GM23248 (cell line): ENCODE measurements at regions not wholly inside any gene's neighbourhood (a gene's known extent, or its start where the extent isn't known, plus 50 kb on each side); places are given as distances from the start of the nearest gene placed in this dataset.

ENCODE experiments used
- DNase-seq: peaks from one replicate; pipeline ENCODE4 v3.0.0-alpha.2; 2015
- H2AFZ ChIP-seq: fragments of 200-600 bp; sonication (generic); 2 replicates; pipeline ENCODE4 v1.6.1; 2016; ENCODE audit warnings: antibody characterized with exemption
- H3F3A ChIP-seq: fragments of 200-600 bp; sonication (generic); 2 replicates; pipeline ENCODE4 v1.6.1; 2016; ENCODE audit warnings: mild to moderate bottlenecking, antibody characterized with exemption, mixed run types; ENCODE audit not compliant: insufficient read depth
- H3K27ac ChIP-seq: fragments of 200-600 bp; sonication (generic); 2 replicates; pipeline ENCODE4 v1.5.1; 2016; ENCODE audit warnings: mild to moderate bottlenecking
- H3K27me3 ChIP-seq: fragments of 200-600 bp; sonication (generic); replicated peaks from 2 replicates; pipeline ENCODE4 v1.6.1; 2016; ENCODE audit warnings: mild to moderate bottlenecking; ENCODE audit not compliant: insufficient read depth
- H3K36me3 ChIP-seq: fragments of 200-600 bp; sonication (generic); 2 replicates; pipeline ENCODE4 v1.6.1; 2016; ENCODE audit warnings: low read depth, mild to moderate bottlenecking
- H3K4me1 ChIP-seq: fragments of 200-600 bp; sonication (generic); 2 replicates; pipeline ENCODE4 v1.6.1; 2016; ENCODE audit warnings: mild to moderate bottlenecking; ENCODE audit not compliant: insufficient read depth
- H3K4me2 ChIP-seq: fragments of 200-600 bp; sonication (generic); one replicate; pipeline ENCODE4 v1.6.1; 2016; ENCODE audit warnings: mild to moderate bottlenecking; ENCODE audit not compliant: unreplicated experiment
- H3K4me3 ChIP-seq: fragments of 200-600 bp; sonication (generic); 2 replicates; pipeline ENCODE4 v1.5.1; 2016; ENCODE audit warnings: mild to moderate bottlenecking
- H3K79me2 ChIP-seq: fragments of 200-600 bp; sonication (generic); 2 replicates; pipeline ENCODE4 v1.6.1; 2016; ENCODE audit warnings: mild to moderate bottlenecking; ENCODE audit not compliant: insufficient read depth
- H3K9ac ChIP-seq: fragments of 200-600 bp; sonication (generic); 2 replicates; pipeline ENCODE4 v1.6.1; 2016; ENCODE audit warnings: mild to moderate bottlenecking
- H3K9me2 ChIP-seq: fragments of 200-600 bp; sonication (generic); 2 replicates; pipeline ENCODE4 v1.6.1; 2016; ENCODE audit warnings: mixed run types, mild to moderate bottlenecking, moderate library complexity; ENCODE audit not compliant: insufficient read depth
- H3K9me3 ChIP-seq: fragments of 200-600 bp; sonication (generic); one replicate; pipeline ENCODE4 v1.6.1; 2017; ENCODE audit warnings: low read depth
- H4K20me1 ChIP-seq: fragments of 200-600 bp; sonication (generic); 2 replicates; pipeline ENCODE4 v1.6.0; 2016; ENCODE audit not compliant: insufficient read depth
- EZH2 ChIP-seq: fragments of 200-600 bp; sonication (generic); IDR thresholded peaks from 2 replicates; pipeline ENCODE4 v1.6.1; 2018; ENCODE audit warnings: antibody characterized with exemption, mild to moderate bottlenecking; ENCODE audit not compliant: insufficient read depth, poor library complexity, severe bottlenecking
- EZH2phosphoT487 ChIP-seq: fragments of 200-600 bp; sonication (generic); IDR thresholded peaks from 2 replicates; pipeline ENCODE4 v1.6.1; 2018; ENCODE audit warnings: antibody characterized with exemption, moderate library complexity, mild to moderate bottlenecking, low read depth; ENCODE audit not compliant: insufficient read depth
- WGBS, 2 experiments: methylation state at CpG; one replicate each; pipeline ENCODE4 v1.1.6; 2015 to 2017; ENCODE audit warnings: low lambda C conversion rate in 2 of 2, low coverage in 1 of 2; ENCODE audit errors: missing lambda C conversion rate in 2 of 2; 5-methylcytosine and 5-hydroxymethylcytosine counted together
- in situ Hi-C: fragments of 300-500 bp; cut with MboI; formaldehyde crosslinking; loops from 2 replicates; pipeline ENCODE4 v1.15.0; 2020

DNA sequence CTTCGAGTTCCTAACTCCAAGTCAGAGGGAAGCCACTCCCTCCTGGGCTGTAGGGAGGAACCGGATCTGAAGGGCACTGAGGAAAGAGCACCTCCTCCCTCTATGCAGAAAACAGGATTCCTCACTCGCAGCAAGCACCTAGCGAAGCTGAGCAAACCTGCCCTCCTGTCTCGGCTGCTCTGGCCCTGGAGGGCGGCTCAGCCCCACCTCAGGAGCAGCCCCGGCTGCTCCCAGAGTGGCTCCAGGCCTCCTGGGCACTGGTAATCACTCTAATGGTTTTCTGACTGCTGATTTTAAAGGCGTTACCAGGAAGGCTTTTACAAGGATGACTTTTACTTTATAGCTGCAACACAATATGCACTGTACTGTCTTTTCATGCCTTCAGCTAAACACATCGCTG, 312.5 kb downstream of the TEX29 start:
- no peaks in the 10 kb centered on the region for H3K36me3 ChIP-seq
- no peaks in the 10 kb centered on the region for H3K9me3 ChIP-seq
- no peak overlapping the region for H3K4me3 ChIP-seq
- TF ChIP-seq EZH2 = no peak
- TF ChIP-seq EZH2phosphoT487 = no peak
- H3K27me3 ChIP-seq = no peaks in the 10 kb centered on the region
- in situ Hi-C loops = no loop called here
- no peaks in the 10 kb centered on the region for H3K79me2 ChIP-seq
- no peaks in the 10 kb centered on the region for H3K9me2 ChIP-seq
- 8 to 11% methylated on average over 9 of the region's 9 CpGs for WGBS, 2 experiments
- H3F3A ChIP-seq = no peaks in the 10 kb centered on the region
- H2AFZ ChIP-seq = no peak overlapping the region
- H3K27ac ChIP-seq = no peak overlapping the region
- H3K9ac ChIP-seq = no peak overlapping the region
- H3K4me2 ChIP-seq = no peak overlapping the region
- no peaks in the 10 kb centered on the region for H3K4me1 ChIP-seq
- H4K20me1 ChIP-seq = no peaks in the 10 kb centered on the region
- no peak for DNase-seq

- no peaks in the 10 kb centered on the region for H3K79me2 ChIP-seq
- in situ Hi-C loops = no loop called here
- DNase-seq = no peak
- H3K9me3 ChIP-seq = no peaks in the 10 kb centered on the region
- no peak for TF ChIP-seq EZH2phosphoT487
- no peak for TF ChIP-seq EZH2
- no peaks in the 10 kb centered on the region for H3F3A ChIP-seq
- H3K27me3 ChIP-seq = no peaks in the 10 kb centered on the region
- H3K27ac ChIP-seq = no peak overlapping the region
- H4K20me1 ChIP-seq = no peaks in the 10 kb centered on the region
- no peaks in the 10 kb centered on the region for H3K36me3 ChIP-seq
- WGBS, 2 experiments = 19% methylated on average over 4 of the region's 4 CpGs
- H3K4me3 ChIP-seq = no peak overlapping the region
- no peaks in the 10 kb centered on the region for H3K4me1 ChIP-seq
- no peak overlapping the region for H3K9ac ChIP-seq
- no peak overlapping the region for H2AFZ ChIP-seq
- no peak overlapping the region for H3K4me2 ChIP-seq
- H3K9me2 ChIP-seq = no peaks in the 10 kb centered on the region
Observed at GRCh38 chr13:111633401-111633800, 313.0 kb downstream of the TEX29 start.

DNA sequence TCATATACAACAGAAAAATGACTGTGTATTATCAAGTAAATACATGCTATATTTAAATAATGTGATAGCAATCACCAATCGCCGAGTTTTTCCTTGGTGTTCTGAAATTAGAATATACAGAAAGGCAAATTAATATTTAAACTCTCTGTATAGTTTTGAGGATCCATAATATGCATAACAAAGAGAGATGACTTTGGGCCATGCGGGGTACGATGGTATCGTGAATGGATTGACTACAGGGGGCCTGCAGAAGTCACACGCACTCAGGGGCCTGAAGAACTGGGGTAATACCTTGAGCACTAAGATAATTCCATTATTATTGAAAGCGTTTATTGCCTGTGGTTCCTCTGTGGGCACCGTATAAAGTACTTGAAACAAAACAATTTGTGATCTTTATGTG, 314.0 kb downstream of the TEX29 start:
- H4K20me1 ChIP-seq = no peaks in the 10 kb centered on the region
- 39 to 51% methylated on average over 8 of the region's 8 CpGs for whole genome bisulfite sequencing, 2 experiments
- no peaks in the 10 kb centered on the region for H3K27me3 ChIP-seq
- H3K9me3 ChIP-seq = no peaks in the 10 kb centered on the region
- no peaks in the 10 kb centered on the region for H3K4me1 ChIP-seq
- no peaks in the 10 kb centered on the region for H3K9me2 ChIP-seq
- in situ Hi-C loops = no loop called here
- H3K9ac ChIP-seq = no peak overlapping the region
- H3K27ac ChIP-seq = no peak overlapping the region
- no peaks in the 10 kb centered on the region for H3F3A ChIP-seq
- no peak for DNase-seq
- no peak overlapping the region for H2AFZ ChIP-seq
- TF ChIP-seq EZH2phosphoT487 = no peak
- TF ChIP-seq EZH2 = no peak
- no peak overlapping the region for H3K4me3 ChIP-seq
- H3K79me2 ChIP-seq = no peaks in the 10 kb centered on the region
- H3K4me2 ChIP-seq = no peak overlapping the region
- H3K36me3 ChIP-seq = no peaks in the 10 kb centered on the region

DNA sequence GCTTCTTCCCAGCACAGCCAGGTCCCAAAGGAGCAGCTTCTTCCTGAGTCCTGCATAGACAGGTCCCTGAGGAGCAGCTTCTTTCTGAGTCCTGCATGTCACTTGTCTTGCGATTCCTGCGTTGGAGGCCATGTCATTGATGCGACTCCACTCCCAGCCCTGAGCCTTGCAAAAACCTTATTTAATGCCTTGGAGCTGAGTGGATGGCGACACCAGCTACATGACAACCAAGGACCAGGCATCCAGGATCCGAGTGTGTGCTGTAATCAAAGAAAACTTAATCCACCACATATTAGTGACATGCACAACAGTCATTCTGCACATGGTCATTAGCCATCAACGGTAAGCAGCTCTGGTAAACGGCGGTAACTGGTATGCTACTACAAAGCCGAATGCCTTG, 315.8 kb downstream of the TEX29 start:
- H3K9me3 ChIP-seq = no peaks in the 10 kb centered on the region
- H3K79me2 ChIP-seq = no peaks in the 10 kb centered on the region
- in situ Hi-C loops = no loop called here
- H3K27me3 ChIP-seq = no peaks in the 10 kb centered on the region
- H3K27ac ChIP-seq = no peak overlapping the region
- H3K9ac ChIP-seq = no peak overlapping the region
- DNase-seq = no peak
- 47 to 62% methylated on average over 9 of the region's 9 CpGs for WGBS, 2 experiments
- no peak overlapping the region for H3K4me2 ChIP-seq
- H3K4me1 ChIP-seq = no peaks in the 10 kb centered on the region
- H3K4me3 ChIP-seq = no peak overlapping the region
- H3F3A ChIP-seq = no peaks in the 10 kb centered on the region
- TF ChIP-seq EZH2phosphoT487 (no peak), EZH2 (no peak)
- no peaks in the 10 kb centered on the region for H3K36me3 ChIP-seq
- no peaks in the 10 kb centered on the region for H3K9me2 ChIP-seq
- H4K20me1 ChIP-seq = no peaks in the 10 kb centered on the region
- no peak overlapping the region for H2AFZ ChIP-seq

- H3F3A ChIP-seq = no peaks in the 10 kb centered on the region
- H3K79me2 ChIP-seq = no peaks in the 10 kb centered on the region
- in situ Hi-C loops = no loop called here
- H3K9ac ChIP-seq = no peak overlapping the region
- no peaks in the 10 kb centered on the region for H3K27me3 ChIP-seq
- no peaks in the 10 kb centered on the region for H4K20me1 ChIP-seq
- no peak for TF ChIP-seq EZH2phosphoT487
- TF ChIP-seq EZH2 = no peak
- 48 to 62% methylated on average over 11 of the region's 11 CpGs for WGBS, 2 experiments
- H3K27ac ChIP-seq = no peak overlapping the region
- no peaks in the 10 kb centered on the region for H3K36me3 ChIP-seq
- no peaks in the 10 kb centered on the region for H3K9me2 ChIP-seq
- H3K4me1 ChIP-seq = no peaks in the 10 kb centered on the region
- H3K9me3 ChIP-seq = no peaks in the 10 kb centered on the region
- H3K4me3 ChIP-seq = no peak overlapping the region
- no peak for DNase-seq
- H3K4me2 ChIP-seq = no peak overlapping the region
- H2AFZ ChIP-seq = no peak overlapping the region
Observed at GRCh38 chr13:111636804-111637203, 316.4 kb downstream of the TEX29 start.
